TTC549 (cell line): ENCODE measurements at regions not wholly inside any gene's neighbourhood (a gene's known extent, or its start where the extent isn't known, plus 50 kb on each side); places are given as distances from the start of the nearest gene placed in this dataset.

Experiments used
- FAIRE-seq: peaks from 2 replicates; lab custom pipeline; 2012; peaks lifted over from hg19 to GRCh38; lab: Jason Lieb, UNC

DNA sequence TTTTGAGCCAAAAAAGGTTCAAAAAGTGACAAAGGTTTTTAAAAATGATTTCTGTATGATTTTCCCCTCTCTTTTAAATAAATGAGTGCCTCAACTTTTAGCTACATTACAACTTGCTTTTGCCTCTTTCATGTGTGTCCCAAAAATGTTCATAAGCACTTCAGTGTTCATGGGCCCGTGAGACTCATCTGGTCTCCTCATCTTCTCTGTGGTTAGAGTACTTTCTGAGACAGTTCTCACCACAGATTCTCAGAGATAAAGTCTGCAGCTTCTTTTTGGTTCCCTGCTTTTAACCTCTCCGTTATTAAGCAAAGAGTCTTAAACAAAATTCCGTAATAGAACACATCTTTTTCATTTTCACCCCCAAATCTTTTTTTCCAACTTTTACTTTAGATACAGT is 156.9 kb downstream of the DLEU7 start:
- FAIRE-seq = no peak

DNA sequence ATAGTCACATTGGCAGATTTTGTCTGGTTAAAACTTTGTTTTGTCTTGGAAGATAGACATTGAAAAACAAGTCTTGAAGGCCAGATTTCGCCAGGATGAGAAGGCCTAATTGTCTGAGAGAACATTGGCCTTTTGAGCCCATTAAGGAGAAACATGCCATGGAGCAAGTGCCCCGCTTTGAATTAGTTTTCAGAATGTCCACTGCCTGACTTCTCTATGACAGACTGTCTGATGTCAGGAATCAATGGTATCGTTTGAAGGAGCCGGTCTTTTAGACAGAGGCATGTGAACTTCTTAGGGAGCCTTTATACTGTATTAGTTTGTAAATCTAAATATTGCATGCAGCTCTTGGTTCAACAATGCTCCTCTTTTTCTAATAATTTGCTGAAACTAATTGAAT is 155.9 kb downstream of the DLEU7 start:
- FAIRE-seq = no peak

DNA sequence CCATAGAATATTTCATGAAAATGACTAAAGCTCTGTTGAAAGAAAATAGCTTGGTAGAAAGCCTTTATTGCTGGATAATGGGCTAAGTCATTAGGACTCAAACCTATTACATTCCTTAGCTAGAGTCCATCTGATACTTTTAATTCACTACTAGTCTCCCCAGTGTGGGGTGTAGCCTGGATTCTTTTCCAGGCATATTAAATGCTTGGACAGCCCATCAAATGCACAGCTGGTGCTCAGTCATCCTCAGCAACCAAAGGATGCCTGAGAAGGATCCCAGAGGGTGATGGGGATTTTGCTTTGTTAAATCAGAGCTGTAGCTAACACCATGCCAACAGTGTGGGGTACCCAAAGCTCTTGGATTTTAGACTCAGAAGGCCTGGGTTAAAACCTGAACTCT is 153.5 kb downstream of the DLEU7 start:
- no peak for FAIRE-seq

DNA sequence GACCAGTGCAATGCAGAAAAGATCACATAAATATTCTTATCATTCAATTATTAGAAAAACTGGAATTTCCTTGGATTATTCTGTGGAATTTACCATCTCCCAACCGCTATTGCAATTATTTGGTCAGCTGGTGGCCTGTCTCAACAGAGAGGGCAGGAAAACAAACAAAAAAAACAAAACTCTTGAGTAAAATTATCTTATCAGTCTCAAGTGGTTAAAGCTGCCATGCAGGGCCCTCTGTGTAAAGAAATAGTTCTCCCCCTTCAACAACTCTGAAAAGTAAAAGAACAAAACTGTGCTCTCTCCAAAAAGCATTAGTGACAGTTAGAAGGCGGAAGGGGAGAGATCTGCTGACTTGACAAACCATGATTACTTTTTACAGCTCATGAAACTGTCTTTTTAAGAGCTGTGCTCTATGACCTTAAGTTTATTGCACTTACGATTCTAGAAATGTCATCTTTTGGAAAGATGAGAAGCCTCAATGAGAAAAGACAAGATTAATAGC is 152.3 kb downstream of the DLEU7 start:
- no peak for FAIRE-seq

DNA sequence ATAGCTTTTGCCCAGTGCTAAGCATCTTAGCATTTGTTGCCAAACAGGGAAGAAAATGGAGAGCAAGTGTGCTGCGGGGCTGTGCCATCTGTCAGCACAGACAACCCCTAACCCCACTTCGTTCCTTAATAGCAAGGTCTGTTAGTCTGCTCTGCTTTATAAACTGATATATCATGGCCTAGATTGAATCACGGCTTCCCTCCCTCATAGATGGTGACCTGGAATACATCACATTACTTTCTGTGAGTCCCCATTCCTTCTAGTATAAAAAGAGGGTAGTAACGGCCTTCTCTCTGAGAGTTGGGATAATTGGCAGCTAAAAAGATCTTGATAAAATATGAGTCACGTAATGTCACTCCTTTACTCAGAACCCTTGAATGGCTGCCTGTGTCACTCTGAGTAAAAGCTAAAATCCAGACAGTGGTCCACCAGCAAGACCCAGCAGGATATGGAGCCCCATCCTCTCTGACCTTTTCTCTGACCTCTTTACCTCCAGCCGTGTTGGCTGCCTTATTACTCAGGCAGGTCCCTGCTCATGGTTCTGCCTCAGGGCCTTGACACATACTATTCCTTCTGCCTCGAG is 151.7 kb downstream of the DLEU7 start:
- no peak for FAIRE-seq

DNA sequence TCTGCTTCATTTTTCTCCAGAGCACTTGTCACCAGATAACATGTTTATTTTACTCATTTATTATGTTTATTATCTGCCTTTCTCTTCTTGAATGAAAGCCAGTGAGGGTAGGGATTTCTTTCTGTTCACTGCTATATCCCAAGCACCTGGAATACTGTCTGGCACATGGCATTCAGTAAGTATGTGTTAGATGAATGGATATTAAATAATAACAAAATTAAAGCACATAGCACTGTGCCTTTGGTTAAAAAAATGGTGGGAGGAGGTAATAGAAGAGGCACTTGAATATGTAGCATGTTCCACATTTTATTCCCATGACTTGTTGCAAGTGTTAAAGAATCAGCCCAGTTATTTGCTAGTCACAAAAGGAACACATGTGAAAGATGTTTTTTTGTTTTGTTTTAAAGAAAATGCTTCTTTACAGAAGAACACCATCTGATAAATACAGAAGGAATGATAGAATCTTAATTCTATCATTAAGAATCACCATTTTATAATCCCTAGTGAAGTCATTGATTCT is 151.0 kb downstream of the DLEU7 start:
- no peak for FAIRE-seq

DNA sequence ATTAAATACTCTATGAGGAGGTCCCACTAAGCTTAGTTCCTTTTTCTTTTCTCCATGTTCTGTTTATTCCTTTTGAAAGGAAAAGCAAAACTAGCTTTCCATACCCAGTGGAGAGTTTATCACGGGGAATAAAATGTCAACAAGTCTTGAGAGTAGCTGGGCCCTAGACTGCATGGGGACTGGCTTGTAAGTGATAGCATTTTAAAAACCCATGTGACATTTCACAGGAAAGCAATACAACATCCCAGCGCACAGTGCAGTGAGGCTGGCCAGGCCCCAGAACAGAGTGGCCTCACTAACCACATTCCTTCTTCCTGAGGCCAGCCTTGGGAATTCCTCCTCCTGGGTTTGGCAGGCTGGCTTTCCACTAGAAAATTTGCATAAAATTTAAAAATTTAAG is 149.8 kb downstream of the DLEU7 start:
- no peak for FAIRE-seq

DNA sequence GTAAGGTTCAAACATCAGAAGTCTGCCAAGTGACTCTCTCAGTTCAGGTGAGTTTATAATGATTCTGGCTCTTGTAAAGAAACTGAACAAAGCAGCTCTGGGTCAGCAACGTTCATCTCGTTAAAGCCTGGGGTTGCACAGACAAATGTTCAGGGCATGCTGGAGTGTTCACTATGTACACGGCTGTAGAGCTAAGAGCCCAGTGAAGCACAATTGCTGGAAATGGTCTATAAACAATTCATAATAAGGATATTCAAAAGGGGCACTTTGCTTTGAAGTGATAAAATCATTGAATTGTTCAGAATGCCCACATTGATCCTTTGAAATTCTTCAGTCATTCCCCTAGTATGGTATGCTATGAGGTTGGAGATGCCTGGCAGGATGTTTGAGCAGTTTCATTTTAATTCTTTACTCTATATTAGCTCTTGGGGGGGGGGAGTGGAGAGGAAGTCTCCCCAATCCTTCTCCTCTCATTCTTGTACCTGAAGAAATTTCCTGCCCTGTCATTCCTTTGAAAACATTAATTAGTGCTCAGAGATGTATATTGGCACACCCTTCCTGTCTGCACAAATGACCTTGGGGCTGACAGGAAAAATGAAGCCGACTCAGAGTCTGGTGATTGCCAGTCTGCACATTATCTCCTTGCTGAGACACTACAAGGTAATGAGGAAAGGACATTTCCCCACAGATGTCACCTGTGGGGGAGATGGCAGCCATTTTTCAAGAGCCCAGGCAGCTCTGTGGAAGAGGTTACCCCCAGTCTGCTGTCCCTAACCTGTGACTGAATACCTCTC is 145.5 kb downstream of the DLEU7 start:
- FAIRE-seq = no peak

DNA sequence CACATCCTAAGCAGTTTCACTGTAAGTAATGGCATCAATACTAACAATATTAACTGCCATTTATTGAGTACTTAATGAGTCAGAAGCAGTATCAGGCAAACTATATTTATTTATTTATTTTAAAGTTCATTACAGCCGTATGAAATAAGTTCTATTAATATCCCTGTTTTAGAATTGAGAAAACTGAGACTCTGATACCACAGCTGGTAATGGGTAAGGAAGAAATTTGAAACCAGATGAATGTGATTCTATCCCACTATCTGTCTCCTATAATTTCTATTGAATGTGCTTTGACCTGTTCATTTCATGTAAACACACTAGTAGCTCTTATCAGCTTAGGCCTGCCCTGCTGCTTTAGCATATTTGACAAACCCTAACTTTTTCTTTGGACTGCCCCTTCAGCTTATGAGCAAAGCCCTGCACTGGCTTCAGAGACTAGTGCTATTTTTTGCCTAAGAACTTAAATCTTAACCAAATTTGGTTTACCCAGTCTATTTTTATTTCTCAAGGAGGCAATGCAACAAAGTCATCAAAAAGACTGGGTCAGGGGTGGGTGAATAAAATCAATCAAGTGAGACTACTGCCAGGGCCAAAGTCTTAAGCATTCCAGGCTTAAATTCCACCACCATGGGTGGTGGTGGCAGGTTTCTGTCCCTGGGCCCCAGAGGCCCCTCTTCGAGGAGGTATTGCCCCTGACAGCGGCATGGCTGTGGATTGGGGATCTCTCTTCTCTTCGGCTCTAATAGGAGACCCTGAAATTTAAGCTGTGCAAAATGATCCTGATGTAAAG is 143.4 kb downstream of the DLEU7 start:
- no peak for FAIRE-seq

DNA sequence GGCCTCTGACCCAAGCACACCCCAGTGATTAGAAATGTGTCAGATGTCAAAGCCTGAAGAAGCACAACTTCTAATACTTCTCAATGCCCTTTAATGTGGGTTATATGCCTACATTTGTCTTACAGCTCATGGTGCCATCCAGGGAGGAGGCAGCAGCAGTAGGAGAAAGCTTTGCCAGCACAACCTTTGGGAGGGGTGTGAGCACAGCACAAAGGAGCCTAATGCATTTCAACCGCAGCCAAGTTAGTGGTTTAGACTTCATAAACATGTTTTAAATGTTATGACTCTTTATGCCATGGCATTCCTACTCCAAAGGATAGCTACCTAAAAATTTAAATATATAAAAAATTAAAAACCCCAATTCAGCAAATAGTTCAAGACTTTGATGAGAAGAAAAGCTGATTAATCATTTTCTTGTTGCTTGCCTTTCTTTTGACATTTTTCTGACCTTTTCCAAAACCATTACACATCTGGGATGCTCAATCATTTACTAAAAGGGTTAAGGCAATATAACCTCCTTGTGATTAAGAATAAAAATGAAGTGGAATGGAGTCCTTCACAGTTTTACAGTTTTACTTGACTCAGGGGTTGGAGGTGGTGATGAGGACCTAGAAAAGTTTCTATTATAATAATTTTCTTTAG is 142.7 kb downstream of the DLEU7 start:
- no peak for FAIRE-seq

DNA sequence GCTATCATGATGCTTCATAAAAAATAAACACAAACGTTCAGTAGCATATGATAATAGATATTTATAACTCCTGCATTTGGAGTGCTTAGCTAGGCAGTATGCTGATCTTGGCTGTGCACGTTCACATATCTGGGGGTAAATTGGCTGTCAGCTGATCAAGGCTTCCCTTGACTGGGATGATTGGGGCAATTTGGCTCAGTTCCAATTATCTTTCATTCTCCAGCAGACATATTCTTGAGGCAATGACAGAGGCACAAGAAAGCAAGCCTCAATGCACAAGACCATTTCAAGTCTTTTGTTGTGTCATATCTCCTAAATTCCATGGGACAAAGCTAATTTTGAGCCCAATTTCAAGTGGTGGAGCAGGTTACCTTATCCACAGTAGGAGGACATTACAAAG is 142.0 kb downstream of the DLEU7 start:
- no peak for FAIRE-seq

DNA sequence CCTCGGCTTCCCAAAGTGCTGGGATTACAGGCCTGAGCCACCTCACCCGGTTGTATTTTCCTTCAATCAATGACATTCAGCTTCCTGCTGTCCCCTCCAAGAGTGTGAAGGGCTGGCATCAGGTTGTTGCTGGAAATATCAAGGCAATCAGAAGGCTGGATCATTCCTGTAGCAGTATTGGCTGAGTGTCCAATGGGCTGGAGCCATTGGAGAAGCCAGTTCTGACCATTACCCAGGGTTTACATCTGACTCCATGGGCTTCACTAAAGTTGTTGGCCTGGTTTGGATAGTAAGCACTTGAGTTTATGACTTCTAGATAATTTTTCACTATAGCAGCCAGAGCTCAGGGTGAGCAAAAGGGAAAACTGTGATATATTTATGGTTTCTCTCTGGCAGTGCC is 137.0 kb downstream of the DLEU7 start:
- no peak for FAIRE-seq

DNA sequence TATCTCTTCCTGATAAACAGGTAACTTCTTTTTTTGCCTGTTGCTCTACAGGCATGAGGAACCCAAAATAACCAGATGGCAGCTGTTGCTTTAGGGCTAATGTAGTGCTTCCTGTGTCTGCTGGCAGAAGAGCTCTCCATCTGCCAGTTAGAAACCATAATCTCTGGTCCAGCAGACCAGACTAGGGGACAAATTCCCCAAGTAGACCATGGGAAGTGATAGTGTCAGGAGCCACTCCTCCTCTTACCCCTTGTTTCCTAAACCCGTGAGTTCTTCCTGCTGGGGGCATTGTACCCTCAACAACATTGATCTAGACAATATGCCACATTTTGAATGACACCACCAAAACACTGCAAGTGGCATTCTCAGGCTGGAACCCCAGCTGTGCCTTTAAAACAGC is 135.9 kb downstream of the DLEU7 start:
- no peak for FAIRE-seq

DNA sequence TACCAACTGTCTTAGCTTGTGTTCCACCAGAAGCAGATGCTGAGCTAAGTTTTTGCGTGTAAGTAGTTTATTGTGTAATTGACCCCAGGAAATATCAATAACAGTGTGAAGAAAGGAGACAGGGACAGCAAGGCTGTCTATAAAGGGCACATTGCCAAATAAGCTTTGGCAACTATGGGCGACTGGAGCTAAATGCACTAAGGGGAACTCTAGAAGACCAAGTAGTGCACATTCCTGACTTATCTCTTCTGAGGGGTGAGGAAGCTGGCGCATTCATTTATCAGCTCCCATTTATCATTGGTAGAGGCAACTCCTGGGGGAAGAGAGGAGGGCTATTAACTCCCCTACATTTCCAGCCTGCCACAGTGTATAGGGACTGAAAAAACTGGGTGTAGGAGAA is 135.0 kb downstream of the DLEU7 start:
- no peak for FAIRE-seq

DNA sequence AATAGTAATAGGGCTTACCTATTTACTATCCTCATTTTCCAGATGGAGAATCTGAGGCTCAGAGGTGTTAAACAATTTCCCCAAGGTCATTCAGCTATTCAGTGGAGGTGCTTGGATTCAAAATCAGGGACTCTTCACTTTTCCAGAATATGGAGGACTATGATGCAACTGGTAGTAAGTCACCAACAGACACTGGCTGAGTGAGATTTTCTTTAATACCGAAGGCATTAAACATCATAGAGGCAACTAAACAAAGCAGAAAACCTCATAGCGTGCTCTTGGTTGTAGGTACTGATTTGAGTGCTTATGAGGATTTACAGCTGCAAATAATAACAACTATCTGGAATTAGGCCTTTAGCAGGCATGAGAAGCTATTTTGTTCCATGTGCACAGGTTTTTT is 134.4 kb downstream of the DLEU7 start:
- FAIRE-seq = no peak

DNA sequence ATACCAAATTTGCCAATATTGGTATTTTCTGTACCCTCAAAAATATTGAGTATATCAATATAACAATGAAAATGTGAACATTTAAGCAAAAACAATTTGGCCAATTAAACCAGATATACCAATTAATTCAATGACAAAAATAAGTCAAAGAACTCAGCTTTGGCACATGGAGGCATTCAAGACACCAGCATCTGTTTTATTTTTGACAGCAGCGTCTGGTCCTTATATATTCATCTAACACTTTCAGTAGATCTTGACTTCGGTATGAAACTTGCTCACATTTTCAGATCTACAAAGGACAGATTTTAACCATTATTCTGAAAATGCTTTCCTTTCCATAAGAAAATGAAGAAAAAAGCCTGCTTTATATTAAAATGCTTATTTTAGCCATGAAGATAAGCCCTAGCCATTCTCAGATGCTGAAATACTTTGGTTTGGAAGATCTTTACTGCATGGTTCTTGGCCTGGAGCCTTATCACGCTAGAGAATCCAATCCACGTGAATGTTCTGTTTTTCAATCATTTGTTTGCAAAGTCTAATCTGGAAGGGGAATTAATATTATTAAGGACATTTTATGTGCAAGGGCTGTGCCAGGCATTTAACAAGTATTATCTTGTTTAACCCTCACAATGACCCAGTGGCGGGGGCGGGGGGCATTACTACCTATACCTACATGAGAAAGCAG is 132.2 kb downstream of the DLEU7 start:
- FAIRE-seq = no peak

DNA sequence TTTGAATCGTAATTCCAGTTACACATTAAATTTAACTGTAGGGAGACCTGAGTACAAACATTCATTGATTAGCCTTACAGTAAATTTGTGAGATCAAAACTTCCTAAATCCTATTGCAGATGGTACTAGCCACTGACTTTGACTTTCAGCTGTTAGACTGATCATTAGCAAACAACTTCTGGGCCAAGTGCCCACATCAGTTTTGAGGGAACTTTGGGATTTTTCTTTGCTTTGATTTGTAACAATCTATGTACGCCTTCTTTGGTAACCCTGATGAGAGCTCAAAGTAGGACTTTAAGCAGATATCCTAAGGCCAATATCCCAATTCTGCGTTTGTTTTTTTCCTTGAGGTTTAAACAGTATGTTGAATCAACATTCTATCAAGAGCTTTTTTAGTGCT is 131.5 kb downstream of the DLEU7 start:
- no peak for FAIRE-seq

DNA sequence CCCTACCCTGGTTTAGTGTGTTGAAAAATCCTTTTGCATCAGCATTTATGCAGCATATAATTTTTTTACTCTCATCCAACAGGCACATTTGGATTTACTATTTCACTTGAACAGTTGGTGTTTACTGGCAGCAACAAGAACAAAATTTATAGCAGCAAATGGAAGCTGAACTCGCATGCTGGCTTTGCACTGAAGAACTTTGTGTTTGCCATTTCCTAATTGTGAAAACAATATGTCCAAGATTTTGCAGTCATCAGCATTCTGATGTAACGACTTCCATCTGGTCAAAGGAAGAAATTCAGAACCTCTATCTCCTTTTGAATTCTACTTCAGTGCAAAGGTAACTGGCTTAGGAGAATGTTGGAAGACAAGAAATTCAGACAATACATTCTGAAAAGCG is 131.0 kb downstream of the DLEU7 start:
- FAIRE-seq = no peak

DNA sequence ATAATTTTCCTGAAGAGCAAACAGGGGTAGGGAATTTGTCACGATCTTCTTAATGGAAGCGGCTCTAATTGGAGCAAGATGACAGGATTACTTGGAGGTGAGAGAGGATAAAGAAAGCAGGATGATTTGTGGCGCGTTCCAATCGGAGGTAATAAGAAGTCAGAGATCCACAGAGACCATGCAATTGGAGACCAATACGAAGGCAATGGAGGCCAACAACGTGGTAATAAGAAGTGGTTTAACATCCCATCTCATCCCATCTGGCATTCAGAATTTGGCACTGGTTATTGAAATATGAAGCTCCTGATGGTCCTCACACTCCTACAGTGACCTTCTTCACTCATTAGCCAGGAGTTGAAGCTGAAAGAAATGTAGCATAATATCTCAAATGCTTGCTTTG is 130.6 kb downstream of the DLEU7 start:
- FAIRE-seq = no peak

DNA sequence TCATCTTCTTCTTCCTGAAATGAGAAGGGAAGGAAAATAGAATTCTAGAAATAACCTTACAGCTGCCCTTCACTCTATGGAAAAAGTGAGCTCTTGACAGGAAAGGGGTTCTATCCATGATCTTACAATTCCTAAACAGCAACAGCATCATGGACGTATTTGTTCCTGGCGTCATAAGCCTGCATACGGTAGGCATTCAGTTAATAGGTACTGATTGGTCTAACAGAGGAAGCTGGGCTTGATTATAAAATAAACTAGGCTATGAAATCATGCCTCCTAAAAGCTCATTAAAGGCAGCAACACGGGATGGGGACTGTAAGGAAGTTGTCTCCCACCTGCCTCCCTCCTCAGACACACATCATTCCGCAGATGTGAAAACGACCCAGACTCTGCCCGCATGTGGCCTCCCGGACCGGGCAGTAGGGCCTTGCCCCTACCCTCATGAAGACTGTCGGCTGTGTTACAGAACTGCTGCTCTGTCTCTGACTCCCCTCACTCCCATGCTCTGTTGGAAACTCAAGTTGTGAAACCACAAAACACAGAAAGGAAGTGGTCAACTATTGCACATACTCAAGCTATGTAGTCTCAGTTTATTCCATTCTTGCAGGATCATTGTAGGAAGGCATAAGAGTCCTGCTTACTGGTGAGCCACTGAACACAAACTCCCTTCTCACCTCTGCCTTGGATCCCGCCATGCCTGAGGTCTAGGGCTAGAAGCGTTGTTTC is 129.8 kb downstream of the DLEU7 start:
- FAIRE-seq = no peak

DNA sequence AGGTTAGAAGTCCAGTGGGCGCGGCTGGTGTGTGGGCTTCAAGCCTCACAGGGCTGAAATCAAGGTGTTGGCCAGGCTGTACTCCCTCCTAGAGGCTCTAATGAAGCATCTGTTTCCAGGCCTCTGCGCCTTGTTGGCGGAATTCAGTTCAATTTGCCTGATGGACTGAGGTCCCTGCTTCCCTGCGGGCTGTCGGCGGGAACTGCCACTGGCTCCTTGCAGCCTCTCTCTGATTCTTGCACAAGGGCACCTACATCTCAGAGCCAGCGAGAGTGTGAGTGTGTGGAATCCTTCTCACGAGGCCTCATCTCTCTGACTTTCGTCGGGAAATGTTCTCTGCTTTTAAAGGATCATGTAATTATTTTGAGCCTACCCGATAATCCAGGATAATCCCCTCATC is 128.6 kb downstream of the DLEU7 start:
- FAIRE-seq = no peak
